ENCODE measurements at regions not wholly inside any gene's neighbourhood (a gene's known extent, or its start where the extent isn't known, plus 50 kb on each side); places are given as distances from the start of the nearest gene placed in this dataset.

DNA sequence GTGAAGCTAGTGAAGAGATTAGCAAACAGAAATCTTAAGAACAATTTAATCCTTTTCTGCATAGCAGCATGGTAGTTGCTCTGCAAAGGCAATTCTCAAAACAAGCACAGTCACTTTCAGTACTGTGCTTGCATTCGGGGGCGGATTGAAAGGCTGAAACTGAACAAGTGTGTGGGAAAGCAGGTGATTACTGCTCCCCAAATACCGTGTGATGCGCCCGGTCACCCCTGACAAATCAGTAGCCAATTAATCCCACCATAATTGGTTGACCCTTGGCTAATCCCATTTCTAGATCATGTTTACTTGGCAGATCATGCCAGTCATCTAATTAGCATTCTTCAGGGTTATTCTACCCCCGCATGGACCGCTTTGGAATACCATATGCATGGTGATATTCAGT lies 76.5 kb upstream of the ADRB1 start:
- Histone ChIP-seq H3K9me3 (ENCODE audit: control insufficient read depth in 4 of 4, low read length in 3 of 4) (no peaks in the 10 kb centered on the region), H3K9ac (ENCODE audit: low read depth in 1 of 2, low read length in 2 of 2) (no peak overlapping the region), H3K4me1 (ENCODE audit: control insufficient read depth in 4 of 4, insufficient read depth in 4 of 4, low read length in 3 of 4) (peaks cover 4 to 39% (median 16%) of the 10 kb centered on the region in 4 donors), H3K4me3 (ENCODE audit: low read depth in 1 of 3, low read length in 3 of 3) (no peak overlapping the region), H3K27me3 (ENCODE audit: control insufficient read depth in 4 of 4, insufficient read depth in 4 of 4, low read length in 3 of 4) (no peaks in the 10 kb centered on the region), H3K36me3 (ENCODE audit: control insufficient read depth in 4 of 4, insufficient read depth in 3 of 4, low read depth in 1 of 4, low read length in 3 of 4) (no peaks in the 10 kb centered on the region), H3K27ac (ENCODE audit: low read depth in 1 of 2, low read length in 2 of 2) (no peak overlapping the region)
- TF ChIP-seq, protein P1, sequence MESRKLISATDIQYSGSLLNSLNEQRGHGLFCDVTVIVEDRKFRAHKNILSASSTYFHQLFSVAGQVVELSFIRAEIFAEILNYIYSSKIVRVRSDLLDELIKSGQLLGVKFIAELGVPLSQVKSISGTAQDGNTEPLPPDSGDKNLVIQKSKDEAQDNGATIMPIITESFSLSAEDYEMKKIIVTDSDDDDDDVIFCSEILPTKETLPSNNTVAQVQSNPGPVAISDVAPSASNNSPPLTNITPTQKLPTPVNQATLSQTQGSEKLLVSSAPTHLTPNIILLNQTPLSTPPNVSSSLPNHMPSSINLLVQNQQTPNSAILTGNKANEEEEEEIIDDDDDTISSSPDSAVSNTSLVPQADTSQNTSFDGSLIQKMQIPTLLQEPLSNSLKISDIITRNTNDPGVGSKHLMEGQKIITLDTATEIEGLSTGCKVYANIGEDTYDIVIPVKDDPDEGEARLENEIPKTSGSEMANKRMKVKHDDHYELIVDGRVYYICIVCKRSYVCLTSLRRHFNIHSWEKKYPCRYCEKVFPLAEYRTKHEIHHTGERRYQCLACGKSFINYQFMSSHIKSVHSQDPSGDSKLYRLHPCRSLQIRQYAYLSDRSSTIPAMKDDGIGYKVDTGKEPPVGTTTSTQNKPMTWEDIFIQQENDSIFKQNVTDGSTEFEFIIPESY (IDR thresholded peaks at IDR 0.05): no peak
- TF ChIP-seq JUND (IDR thresholded peaks at IDR 0.05) (no peak), HNF4A (conservative IDR thresholded peaks at IDR 0.05) (no peak), YY1 (IDR thresholded peaks at IDR 0.05) (no peak), SP1 (IDR thresholded peaks at IDR 0.05) (no peak), TAF1 (conservative IDR thresholded peaks at IDR 0.05) (no peak), FOXA1 (IDR thresholded peaks at IDR 0.05) (no peak), NR2F2 (IDR thresholded peaks at IDR 0.05) (no peak), GABPA (IDR thresholded peaks at IDR 0.05 in 1 of 2, conservative IDR thresholded peaks at IDR 0.05 in 1 of 2) (no peak), RAD21 (IDR thresholded peaks at IDR 0.05) (no peak), RXRA (IDR thresholded peaks at IDR 0.05) (no peak), EGR1 (IDR thresholded peaks at IDR 0.05; ENCODE audit: low read depth in 2 of 2) (no peak)
- TF ChIP-seq, protein P2, sequence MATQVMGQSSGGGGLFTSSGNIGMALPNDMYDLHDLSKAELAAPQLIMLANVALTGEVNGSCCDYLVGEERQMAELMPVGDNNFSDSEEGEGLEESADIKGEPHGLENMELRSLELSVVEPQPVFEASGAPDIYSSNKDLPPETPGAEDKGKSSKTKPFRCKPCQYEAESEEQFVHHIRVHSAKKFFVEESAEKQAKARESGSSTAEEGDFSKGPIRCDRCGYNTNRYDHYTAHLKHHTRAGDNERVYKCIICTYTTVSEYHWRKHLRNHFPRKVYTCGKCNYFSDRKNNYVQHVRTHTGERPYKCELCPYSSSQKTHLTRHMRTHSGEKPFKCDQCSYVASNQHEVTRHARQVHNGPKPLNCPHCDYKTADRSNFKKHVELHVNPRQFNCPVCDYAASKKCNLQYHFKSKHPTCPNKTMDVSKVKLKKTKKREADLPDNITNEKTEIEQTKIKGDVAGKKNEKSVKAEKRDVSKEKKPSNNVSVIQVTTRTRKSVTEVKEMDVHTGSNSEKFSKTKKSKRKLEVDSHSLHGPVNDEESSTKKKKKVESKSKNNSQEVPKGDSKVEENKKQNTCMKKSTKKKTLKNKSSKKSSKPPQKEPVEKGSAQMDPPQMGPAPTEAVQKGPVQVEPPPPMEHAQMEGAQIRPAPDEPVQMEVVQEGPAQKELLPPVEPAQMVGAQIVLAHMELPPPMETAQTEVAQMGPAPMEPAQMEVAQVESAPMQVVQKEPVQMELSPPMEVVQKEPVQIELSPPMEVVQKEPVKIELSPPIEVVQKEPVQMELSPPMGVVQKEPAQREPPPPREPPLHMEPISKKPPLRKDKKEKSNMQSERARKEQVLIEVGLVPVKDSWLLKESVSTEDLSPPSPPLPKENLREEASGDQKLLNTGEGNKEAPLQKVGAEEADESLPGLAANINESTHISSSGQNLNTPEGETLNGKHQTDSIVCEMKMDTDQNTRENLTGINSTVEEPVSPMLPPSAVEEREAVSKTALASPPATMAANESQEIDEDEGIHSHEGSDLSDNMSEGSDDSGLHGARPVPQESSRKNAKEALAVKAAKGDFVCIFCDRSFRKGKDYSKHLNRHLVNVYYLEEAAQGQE (IDR thresholded peaks at IDR 0.05): no peak
- TF ChIP-seq, protein P3, sequence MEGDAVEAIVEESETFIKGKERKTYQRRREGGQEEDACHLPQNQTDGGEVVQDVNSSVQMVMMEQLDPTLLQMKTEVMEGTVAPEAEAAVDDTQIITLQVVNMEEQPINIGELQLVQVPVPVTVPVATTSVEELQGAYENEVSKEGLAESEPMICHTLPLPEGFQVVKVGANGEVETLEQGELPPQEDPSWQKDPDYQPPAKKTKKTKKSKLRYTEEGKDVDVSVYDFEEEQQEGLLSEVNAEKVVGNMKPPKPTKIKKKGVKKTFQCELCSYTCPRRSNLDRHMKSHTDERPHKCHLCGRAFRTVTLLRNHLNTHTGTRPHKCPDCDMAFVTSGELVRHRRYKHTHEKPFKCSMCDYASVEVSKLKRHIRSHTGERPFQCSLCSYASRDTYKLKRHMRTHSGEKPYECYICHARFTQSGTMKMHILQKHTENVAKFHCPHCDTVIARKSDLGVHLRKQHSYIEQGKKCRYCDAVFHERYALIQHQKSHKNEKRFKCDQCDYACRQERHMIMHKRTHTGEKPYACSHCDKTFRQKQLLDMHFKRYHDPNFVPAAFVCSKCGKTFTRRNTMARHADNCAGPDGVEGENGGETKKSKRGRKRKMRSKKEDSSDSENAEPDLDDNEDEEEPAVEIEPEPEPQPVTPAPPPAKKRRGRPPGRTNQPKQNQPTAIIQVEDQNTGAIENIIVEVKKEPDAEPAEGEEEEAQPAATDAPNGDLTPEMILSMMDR (IDR thresholded peaks at IDR 0.05; ENCODE audit: low read depth, low read length, missing input control): no peak
- TF ChIP-seq, protein P4, sequence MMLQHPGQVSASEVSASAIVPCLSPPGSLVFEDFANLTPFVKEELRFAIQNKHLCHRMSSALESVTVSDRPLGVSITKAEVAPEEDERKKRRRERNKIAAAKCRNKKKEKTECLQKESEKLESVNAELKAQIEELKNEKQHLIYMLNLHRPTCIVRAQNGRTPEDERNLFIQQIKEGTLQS (IDR thresholded peaks at IDR 0.05): no peak
- WGBS: 93% methylated on average over 7 of the region's 7 CpGs
- no peak for DNase-seq (ENCODE audit: low spot score)

DNA sequence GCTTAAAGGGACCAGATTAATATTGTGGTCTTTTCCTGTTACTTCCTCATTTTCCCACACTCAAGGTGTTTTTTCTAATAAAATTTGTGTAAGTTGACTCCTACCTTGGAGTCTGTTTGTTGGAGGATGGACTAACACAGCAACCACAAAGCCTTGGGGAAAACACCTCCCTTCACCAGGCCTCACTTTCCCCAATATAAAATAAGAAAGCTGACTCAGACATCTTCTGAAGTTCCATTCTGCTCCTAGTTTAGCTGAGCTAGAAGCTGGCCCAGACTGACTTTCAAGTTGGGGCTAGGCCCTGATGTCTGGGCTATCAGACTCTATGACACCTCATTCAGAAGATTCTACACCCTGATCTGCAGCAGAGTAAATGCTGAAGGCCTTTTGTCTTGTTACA lies 73.0 kb upstream of the ADRB1 start:
- DNase-seq (ENCODE audit: low spot score): no peak
- H3K27ac ChIP-seq (ENCODE audit: low read depth in 1 of 2, low read length in 2 of 2): no peak overlapping the region
- no peak overlapping the region for H3K9ac ChIP-seq (ENCODE audit: low read depth in 1 of 2, low read length in 2 of 2)
- no peak overlapping the region for H3K4me3 ChIP-seq (ENCODE audit: low read depth in 1 of 3, low read length in 3 of 3)
- peaks cover 4 to 29% (median 14%) of the 10 kb centered on the region in 4 donors for H3K4me1 ChIP-seq (ENCODE audit: control insufficient read depth in 4 of 4, insufficient read depth in 4 of 4, low read length in 3 of 4)
- H3K36me3 ChIP-seq (ENCODE audit: control insufficient read depth in 4 of 4, insufficient read depth in 3 of 4, low read depth in 1 of 4, low read length in 3 of 4): no peaks in the 10 kb centered on the region
- H3K9me3 ChIP-seq (ENCODE audit: control insufficient read depth in 4 of 4, low read length in 3 of 4): no peaks in the 10 kb centered on the region
- no peaks in the 10 kb centered on the region for H3K27me3 ChIP-seq (ENCODE audit: control insufficient read depth in 4 of 4, insufficient read depth in 4 of 4, low read length in 3 of 4)
- TF ChIP-seq RAD21 (IDR thresholded peaks at IDR 0.05): no peak
- TF ChIP-seq TAF1 (conservative IDR thresholded peaks at IDR 0.05): no peak
- no peak for TF ChIP-seq NR2F2 (IDR thresholded peaks at IDR 0.05)
- no peak for TF ChIP-seq EGR1 (IDR thresholded peaks at IDR 0.05; ENCODE audit: low read depth in 2 of 2)
- no peak for TF ChIP-seq JUND (IDR thresholded peaks at IDR 0.05)
- no peak for TF ChIP-seq YY1 (IDR thresholded peaks at IDR 0.05)
- TF ChIP-seq FOXA1 (IDR thresholded peaks at IDR 0.05): no peak
- TF ChIP-seq, protein P1 (IDR thresholded peaks at IDR 0.05): no peak
- TF ChIP-seq, protein P2 (IDR thresholded peaks at IDR 0.05): no peak
- no peak for TF ChIP-seq HNF4A (conservative IDR thresholded peaks at IDR 0.05)
- no peak for TF ChIP-seq SP1 (IDR thresholded peaks at IDR 0.05)
- TF ChIP-seq, protein P3 (IDR thresholded peaks at IDR 0.05; ENCODE audit: low read depth, low read length, missing input control): no peak

Data from liver (tissue), 8 donors.